ENCODE measurements at regions not wholly inside any gene's neighbourhood (a gene's known extent, or its start where the extent isn't known, plus 50 kb on each side); places are given as distances from the start of the nearest gene placed in this dataset.

DNA sequence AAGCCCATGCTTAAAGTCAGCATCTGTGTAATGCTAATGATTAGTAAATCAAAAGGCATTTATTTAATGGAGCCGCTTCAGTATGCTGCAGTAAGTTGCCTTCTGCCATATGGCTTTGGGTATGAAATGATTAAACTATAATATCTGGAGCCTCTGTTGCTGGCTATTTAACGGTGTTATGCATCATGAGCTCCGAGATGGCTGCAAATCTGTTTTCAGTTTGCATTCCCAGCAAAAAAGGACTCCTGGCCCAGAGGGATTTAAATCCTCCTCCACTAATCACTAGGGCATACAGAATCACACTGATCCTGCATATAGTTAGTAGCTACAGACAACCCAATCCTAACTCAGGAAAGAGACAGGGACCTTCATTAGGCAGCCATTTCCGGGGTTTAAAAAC is 171.5 kb upstream of the EEA1 start:
- Histone ChIP-seq H3K4me2 (ENCODE audit: low read length) (no peak overlapping the region), H2AFZ (ENCODE audit: low read length) (no peak overlapping the region), H3K4me1 (ENCODE audit: insufficient read depth, low read length, severe bottlenecking) (peaks cover 4% of the 10 kb centered on the region), H3F3A (ENCODE audit: insufficient read depth, low read length) (no peaks in the 10 kb centered on the region), H3K9me2 (ENCODE audit: low read depth, low read length) (no peaks in the 10 kb centered on the region), H3K4me3 (ENCODE audit: low read depth, low read length, poor library complexity, severe bottlenecking) (no peak overlapping the region), H3K9me3 (ENCODE audit: low read length) (no peaks in the 10 kb centered on the region), H3K79me2 (ENCODE audit: insufficient read depth, low read length) (no peaks in the 10 kb centered on the region), H3K27me3 (ENCODE audit: insufficient read depth, low read length) (no peaks in the 10 kb centered on the region), H3K9ac (ENCODE audit: low read length) (no peak overlapping the region), H4K20me1 (ENCODE audit: insufficient read depth, low read length) (no peaks in the 10 kb centered on the region), H3K27ac (ENCODE audit: low read depth, low read length, poor library complexity, severe bottlenecking) (no peak overlapping the region), H3K36me3 (ENCODE audit: insufficient read depth, low read length) (no peaks in the 10 kb centered on the region)
- no peak for TF ChIP-seq CTCF (IDR thresholded peaks at IDR 0.05; ENCODE audit: low read length)

- Histone ChIP-seq H4K20me1 (ENCODE audit: insufficient read depth, low read length) (no peaks in the 10 kb centered on the region), H3K36me3 (ENCODE audit: insufficient read depth, low read length) (no peaks in the 10 kb centered on the region), H3F3A (ENCODE audit: insufficient read depth, low read length) (no peaks in the 10 kb centered on the region), H3K4me1 (ENCODE audit: insufficient read depth, low read length, severe bottlenecking) (peaks cover 4% of the 10 kb centered on the region), H2AFZ (ENCODE audit: low read length) (no peak overlapping the region), H3K79me2 (ENCODE audit: insufficient read depth, low read length) (no peaks in the 10 kb centered on the region), H3K4me2 (ENCODE audit: low read length) (no peak overlapping the region), H3K4me3 (ENCODE audit: low read depth, low read length, poor library complexity, severe bottlenecking) (no peak overlapping the region), H3K27me3 (ENCODE audit: insufficient read depth, low read length) (no peaks in the 10 kb centered on the region), H3K9me3 (ENCODE audit: low read length) (no peaks in the 10 kb centered on the region), H3K27ac (ENCODE audit: low read depth, low read length, poor library complexity, severe bottlenecking) (no peak overlapping the region), H3K9me2 (ENCODE audit: low read depth, low read length) (no peaks in the 10 kb centered on the region), H3K9ac (ENCODE audit: low read length) (no peak overlapping the region)
- TF ChIP-seq EZH2 (IDR thresholded peaks at IDR 0.05; ENCODE audit: borderline replicate concordance, low read length) (no peak), CTCF (IDR thresholded peaks at IDR 0.05; ENCODE audit: low read length) (no peak)
Observed at GRCh38 chr12:93101367-93101766, 172.3 kb upstream of the EEA1 start.

DNA sequence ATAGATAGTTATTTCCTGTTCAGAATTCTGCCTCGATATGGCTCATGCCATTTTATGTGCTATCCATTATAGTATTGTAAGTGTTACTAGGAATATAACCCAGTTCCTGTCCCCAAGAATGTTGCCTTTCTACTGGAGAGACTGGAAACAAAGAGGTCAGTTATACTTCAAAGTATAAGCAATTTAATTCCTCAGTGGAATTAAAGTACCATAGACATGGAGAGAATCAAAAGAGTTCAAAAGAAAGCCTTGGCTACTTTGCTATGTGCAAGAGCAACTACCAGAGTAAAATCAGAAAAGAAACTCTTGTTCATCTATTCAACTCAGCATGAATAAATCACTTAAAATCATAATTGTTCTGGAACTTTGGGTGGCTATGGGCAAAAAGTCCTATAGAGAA is 173.2 kb upstream of the EEA1 start:
- Histone ChIP-seq H3K79me2 (ENCODE audit: insufficient read depth, low read length) (no peaks in the 10 kb centered on the region), H3K9ac (ENCODE audit: low read length) (no peak overlapping the region), H3K4me2 (ENCODE audit: low read length) (no peak overlapping the region), H3K4me3 (ENCODE audit: low read depth, low read length, poor library complexity, severe bottlenecking) (no peak overlapping the region), H2AFZ (ENCODE audit: low read length) (no peak overlapping the region), H3K27ac (ENCODE audit: low read depth, low read length, poor library complexity, severe bottlenecking) (no peak overlapping the region), H4K20me1 (ENCODE audit: insufficient read depth, low read length) (no peaks in the 10 kb centered on the region), H3K36me3 (ENCODE audit: insufficient read depth, low read length) (no peaks in the 10 kb centered on the region), H3K4me1 (ENCODE audit: insufficient read depth, low read length, severe bottlenecking) (peaks cover 4% of the 10 kb centered on the region), H3K9me3 (ENCODE audit: low read length) (no peaks in the 10 kb centered on the region), H3K27me3 (ENCODE audit: insufficient read depth, low read length) (no peaks in the 10 kb centered on the region), H3F3A (ENCODE audit: insufficient read depth, low read length) (no peaks in the 10 kb centered on the region), H3K9me2 (ENCODE audit: low read depth, low read length) (no peaks in the 10 kb centered on the region)
- TF ChIP-seq EZH2 (IDR thresholded peaks at IDR 0.05; ENCODE audit: borderline replicate concordance, low read length), result no peak
- no peak for TF ChIP-seq CTCF (IDR thresholded peaks at IDR 0.05; ENCODE audit: low read length)
